Mucosa of stomach (tissue), 1 donor: ENCODE measurements at regions not wholly inside any gene's neighbourhood (a gene's known extent, or its start where the extent isn't known, plus 50 kb on each side); places are given as distances from the start of the nearest gene placed in this dataset.

Experiments
- H3K27me3 ChIP-seq: one replicate; pipeline ENCODE4 v1.7.0; 2013; ENCODE audit warnings: mild to moderate bottlenecking, low read length; ENCODE audit not compliant: control insufficient read depth, insufficient read depth
- H3K36me3 ChIP-seq: one replicate; pipeline ENCODE4 v1.7.0; 2013; ENCODE audit warnings: low read length; ENCODE audit not compliant: control insufficient read depth, insufficient read depth
- H3K4me1 ChIP-seq: one replicate; pipeline ENCODE4 v1.7.0; 2013; ENCODE audit warnings: mild to moderate bottlenecking, low read length; ENCODE audit not compliant: control insufficient read depth, insufficient read depth
- H3K4me3 ChIP-seq: one replicate; pipeline ENCODE4 v1.7.0; 2013; ENCODE audit warnings: low read length
- H3K9ac ChIP-seq: one replicate; pipeline ENCODE4 v1.7.0; 2013; ENCODE audit warnings: mild to moderate bottlenecking, low read length, moderate library complexity
- H3K9me3 ChIP-seq: one replicate; pipeline ENCODE4 v1.7.0; 2013; ENCODE audit warnings: mild to moderate bottlenecking, low read length, moderate library complexity; ENCODE audit not compliant: control insufficient read depth
- donor health status: Pancreatic carcinoma.

DNA sequence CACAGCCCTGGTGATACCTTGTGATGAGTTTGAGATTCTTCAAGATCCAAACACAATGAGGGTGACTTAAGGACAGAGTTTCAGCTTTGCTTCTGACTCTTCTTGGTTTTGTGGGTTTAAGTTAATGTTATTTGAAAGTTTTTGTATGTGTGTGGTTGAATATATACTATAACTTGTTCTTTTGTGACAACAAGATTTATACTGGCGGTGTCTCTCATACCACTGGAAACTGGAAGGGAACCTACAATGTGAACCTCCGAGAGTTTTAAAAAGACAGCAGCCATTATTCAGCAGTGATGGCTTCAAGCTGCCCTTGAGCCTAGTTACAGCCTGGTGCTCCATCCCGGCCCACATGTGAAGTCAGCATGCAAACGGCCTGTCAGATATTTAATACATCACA lies 87.9 kb upstream of the IGF1 start:
- Histone ChIP-seq H3K9me3 (no peaks in the 10 kb centered on the region), H3K36me3 (no peaks in the 10 kb centered on the region), H3K4me1 (peaks cover 4% of the 10 kb centered on the region), H3K27me3 (no peaks in the 10 kb centered on the region), H3K9ac (no peak overlapping the region), H3K4me3 (no peak overlapping the region)

GRCh38 chr12:102567031-102567985 lies 86.9 kb upstream of the IGF1 start:
- H3K27me3 ChIP-seq, result no peaks in the 10 kb centered on the region

DNA sequence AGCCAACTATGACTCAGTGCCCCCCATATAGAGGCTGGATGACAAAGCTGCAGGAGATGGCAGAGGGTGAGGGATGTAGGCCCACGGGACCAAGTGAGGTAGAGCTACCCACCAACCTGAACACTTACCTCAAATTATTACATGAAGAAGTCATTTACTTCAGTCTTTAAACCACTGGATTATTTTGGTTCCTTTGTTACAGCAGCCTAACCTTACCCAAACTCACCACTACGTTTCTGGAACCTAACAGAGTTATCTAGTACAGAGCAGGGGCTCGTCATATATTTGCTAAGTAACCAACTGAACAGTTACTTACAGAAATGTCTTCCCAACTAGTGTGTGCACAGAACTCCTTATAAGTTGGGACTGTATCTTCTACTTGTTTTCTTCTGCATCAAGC lies 85.2 kb upstream of the IGF1 start:
- no peaks in the 10 kb centered on the region for H3K9me3 ChIP-seq
- no peaks in the 10 kb centered on the region for H3K27me3 ChIP-seq
- H3K36me3 ChIP-seq, result no peaks in the 10 kb centered on the region
- H3K4me3 ChIP-seq, result no peak overlapping the region
- H3K9ac ChIP-seq, result no peak overlapping the region
- peaks cover 11% of the 10 kb centered on the region for H3K4me1 ChIP-seq

More at GRCh38 chr12:102567031-102567985, 86.9 kb upstream of the IGF1 start:
- no peak overlapping the region for H3K9ac ChIP-seq
- no peaks in the 10 kb centered on the region for H3K9me3 ChIP-seq
- H3K4me1 ChIP-seq, result peaks cover 11% of the 10 kb centered on the region
- H3K4me3 ChIP-seq, result no peak overlapping the region
- H3K36me3 ChIP-seq, result no peaks in the 10 kb centered on the region

- Histone ChIP-seq H3K9ac (no peak overlapping the region), H3K9me3 (no peaks in the 10 kb centered on the region), H3K36me3 (no peaks in the 10 kb centered on the region), H3K27me3 (no peaks in the 10 kb centered on the region), H3K4me3 (no peak overlapping the region), H3K4me1 (peaks cover 11% of the 10 kb centered on the region)
These were observed 83.7 kb upstream of the IGF1 start for GRCh38 chr12:102564026-102564425.

DNA sequence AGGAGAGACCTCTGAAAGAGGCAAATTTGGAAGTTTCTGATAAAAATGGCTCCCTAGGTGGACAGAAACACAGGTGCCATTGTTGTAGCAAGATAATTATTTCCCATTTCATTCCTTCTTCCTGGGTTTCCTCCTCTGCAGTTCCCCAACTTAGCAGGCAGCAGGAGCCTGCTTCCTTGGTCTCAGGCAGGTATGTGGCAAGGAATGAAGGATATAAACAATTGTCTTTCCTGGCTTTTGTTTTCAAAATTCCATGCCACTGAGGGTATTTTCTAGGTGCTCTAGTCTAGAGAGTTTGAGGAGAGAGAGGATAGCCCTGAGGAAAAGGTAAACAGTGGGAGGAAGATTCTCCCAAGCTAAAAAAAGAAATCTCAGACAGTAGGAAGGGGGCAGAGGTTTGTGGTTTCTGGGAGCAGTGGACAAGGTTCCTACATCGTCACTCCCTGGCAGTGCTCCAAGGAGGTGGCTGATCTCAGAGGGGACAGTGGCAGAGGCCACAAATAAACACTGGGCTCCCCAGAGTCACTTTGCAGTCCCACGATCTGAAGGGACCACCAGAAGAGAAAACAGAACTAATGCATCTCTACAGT lies 82.6 kb upstream of the IGF1 start:
- H3K9me3 ChIP-seq, result no peaks in the 10 kb centered on the region

GRCh38 chr12:102551186-102551585 lies 70.8 kb upstream of the IGF1 start:
- no peaks in the 10 kb centered on the region for H3K9me3 ChIP-seq
- H3K36me3 ChIP-seq, result no peaks in the 10 kb centered on the region
- H3K27me3 ChIP-seq, result peaks cover 3% of the 10 kb centered on the region
- H3K4me1 ChIP-seq, result peaks cover 6% of the 10 kb centered on the region
- H3K9ac ChIP-seq, result no peak overlapping the region
- no peak overlapping the region for H3K4me3 ChIP-seq

More for the DNA sequence above, 82.6 kb upstream of the IGF1 start:
- H3K36me3 ChIP-seq, result no peaks in the 10 kb centered on the region
- no peaks in the 10 kb centered on the region for H3K27me3 ChIP-seq
- H3K9ac ChIP-seq, result no peak overlapping the region
- H3K4me3 ChIP-seq, result no peak overlapping the region
- H3K4me1 ChIP-seq, result peaks cover 11% of the 10 kb centered on the region

GRCh38 chr12:102549691-102550090 lies 69.3 kb upstream of the IGF1 start:
- H3K4me1 ChIP-seq, result peaks cover 6% of the 10 kb centered on the region
- no peak overlapping the region for H3K4me3 ChIP-seq
- no peak overlapping the region for H3K9ac ChIP-seq
- no peaks in the 10 kb centered on the region for H3K9me3 ChIP-seq
- H3K36me3 ChIP-seq, result no peaks in the 10 kb centered on the region
- H3K27me3 ChIP-seq, result peaks cover 3% of the 10 kb centered on the region

DNA sequence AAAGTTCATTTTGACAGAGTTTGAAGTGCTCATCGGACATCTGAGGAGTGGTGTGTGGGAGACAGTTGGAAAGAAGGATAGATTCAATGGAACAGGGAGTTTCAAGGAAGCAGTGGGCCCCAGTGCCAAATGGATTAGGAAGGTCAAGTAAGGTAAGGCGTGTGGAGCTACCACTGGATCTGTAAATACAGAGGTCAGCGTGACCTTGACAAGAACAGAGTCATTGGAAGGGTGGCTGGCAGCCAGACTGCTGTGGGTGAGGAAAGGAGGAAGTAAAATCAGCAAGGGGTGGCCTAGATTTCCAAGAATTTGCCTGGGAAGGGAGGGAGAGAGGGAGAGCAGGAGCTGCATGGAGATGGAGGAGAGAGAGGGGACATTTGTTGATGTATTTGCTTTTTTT lies 68.2 kb upstream of the IGF1 start:
- Histone ChIP-seq H3K4me1 (peaks cover 6% of the 10 kb centered on the region), H3K9ac (no peak overlapping the region), H3K9me3 (no peaks in the 10 kb centered on the region), H3K36me3 (no peaks in the 10 kb centered on the region), H3K4me3 (no peak overlapping the region), H3K27me3 (peaks cover 3% of the 10 kb centered on the region)

DNA sequence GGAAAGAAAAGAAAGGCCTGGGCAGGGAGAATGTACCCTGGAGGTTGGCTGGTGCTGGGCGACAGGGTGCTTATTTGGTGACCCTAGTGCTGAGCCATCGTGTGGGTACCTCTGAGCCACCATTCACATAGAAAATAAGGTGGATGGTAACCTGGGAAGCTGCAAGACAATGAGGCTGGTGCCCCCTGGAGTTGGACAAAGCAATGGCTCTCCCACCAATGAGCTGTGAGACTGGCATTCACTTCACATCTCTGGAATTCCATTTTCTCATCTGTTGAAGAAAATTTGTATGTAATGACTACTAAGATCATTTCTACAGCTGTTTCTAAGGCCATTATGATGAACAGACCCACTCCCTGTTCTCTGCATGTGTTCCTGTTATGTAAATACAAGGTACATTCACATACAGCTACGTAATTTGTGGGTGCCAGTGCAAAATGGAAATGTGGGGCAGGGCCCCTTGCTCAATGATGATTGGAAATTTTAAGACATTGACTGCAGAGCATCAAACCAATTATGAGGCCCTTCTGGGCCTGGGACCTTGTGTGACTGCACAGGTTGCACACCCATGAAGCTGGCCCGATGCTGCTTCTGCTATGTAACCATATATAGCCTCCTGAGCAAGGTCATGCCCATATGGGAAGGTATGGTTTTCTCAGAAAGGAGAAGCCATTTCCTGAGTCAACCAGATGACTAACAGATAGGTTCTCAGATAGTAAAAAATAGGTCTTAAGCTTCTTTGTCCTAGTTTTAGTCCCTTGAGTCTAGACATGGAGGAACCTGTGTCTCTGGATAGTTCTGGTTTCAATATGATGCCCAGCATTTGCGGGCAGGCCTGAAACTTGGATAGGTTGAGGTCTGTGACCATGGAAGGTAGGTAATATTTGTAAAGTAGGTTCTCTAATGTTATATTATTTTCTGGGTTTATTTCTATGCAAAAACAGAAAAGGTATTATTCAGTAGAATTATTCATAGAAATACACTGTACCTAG lies 63.4 kb upstream of the IGF1 start:
- peaks cover 5% of the 10 kb centered on the region for H3K4me1 ChIP-seq
- H3K9ac ChIP-seq, result no peak overlapping the region
- H3K4me3 ChIP-seq, result no peak overlapping the region
- peaks cover 3% of the 10 kb centered on the region for H3K27me3 ChIP-seq
- no peaks in the 10 kb centered on the region for H3K9me3 ChIP-seq
- no peaks in the 10 kb centered on the region for H3K36me3 ChIP-seq

- Histone ChIP-seq H3K9me3 (no peaks in the 10 kb centered on the region), H3K4me1 (no peaks in the 10 kb centered on the region), H3K27me3 (peaks cover 3% of the 10 kb centered on the region), H3K4me3 (no peak overlapping the region), H3K36me3 (no peaks in the 10 kb centered on the region), H3K9ac (no peak overlapping the region)
These were observed 62.6 kb upstream of the IGF1 start for GRCh38 chr12:102542816-102543440.

DNA sequence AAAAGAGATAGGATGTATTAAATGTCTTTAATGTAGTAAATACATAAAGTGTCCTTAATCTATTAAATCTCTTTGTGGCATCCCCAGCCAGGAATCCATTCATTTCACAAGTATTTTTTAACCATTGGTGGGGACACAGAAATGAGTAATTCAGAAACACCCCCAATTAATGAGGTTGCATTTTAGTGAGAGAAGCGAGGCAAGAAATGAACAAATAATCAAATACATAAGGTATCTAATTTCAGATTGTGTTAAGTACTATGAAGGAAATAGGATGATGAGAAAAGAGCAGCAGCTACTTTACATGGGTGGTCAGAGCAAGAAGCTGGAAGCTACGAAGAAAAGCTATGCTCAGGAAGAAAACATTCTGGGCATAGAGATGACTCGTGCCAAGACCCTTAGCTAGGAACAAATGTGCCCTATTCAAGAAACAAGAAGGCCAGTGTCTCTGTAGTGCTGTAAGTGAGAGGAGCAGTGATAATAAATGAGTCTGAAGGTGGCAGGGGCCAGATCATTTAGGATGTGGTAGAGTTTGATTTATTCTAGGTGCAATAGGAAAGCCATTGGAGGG lies 60.5 kb upstream of the IGF1 start:
- Histone ChIP-seq H3K9ac (no peak overlapping the region), H3K4me3 (no peak overlapping the region), H3K4me1 (no peaks in the 10 kb centered on the region), H3K9me3 (no peaks in the 10 kb centered on the region), H3K36me3 (no peaks in the 10 kb centered on the region), H3K27me3 (no peaks in the 10 kb centered on the region)
